ENCODE measurements at regions not wholly inside any gene's neighbourhood (a gene's known extent, or its start where the extent isn't known, plus 50 kb on each side); places are given as distances from the start of the nearest gene placed in this dataset.

DNA sequence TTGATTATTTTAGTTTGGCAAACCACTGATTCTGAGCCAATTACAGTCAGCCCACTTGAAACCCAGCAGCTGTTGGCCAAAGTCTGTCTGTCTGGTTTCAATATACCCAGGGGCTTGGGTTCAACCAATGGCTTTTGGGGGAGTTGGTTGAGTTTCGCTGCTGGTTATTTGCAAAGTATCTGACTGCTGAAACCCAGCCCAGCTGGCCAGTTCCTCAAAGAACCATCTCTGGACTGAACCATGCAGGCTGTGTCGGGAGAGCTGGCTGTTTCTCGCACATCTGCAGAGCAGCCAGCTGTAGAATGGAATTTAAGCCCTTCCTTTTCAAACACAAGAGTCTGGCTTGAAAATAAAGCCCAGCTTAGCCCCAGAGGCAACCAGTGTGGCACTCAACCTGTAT lies 66.0 kb upstream of the PAX7 start (continued):
- TF ChIP-seq, protein P1, sequence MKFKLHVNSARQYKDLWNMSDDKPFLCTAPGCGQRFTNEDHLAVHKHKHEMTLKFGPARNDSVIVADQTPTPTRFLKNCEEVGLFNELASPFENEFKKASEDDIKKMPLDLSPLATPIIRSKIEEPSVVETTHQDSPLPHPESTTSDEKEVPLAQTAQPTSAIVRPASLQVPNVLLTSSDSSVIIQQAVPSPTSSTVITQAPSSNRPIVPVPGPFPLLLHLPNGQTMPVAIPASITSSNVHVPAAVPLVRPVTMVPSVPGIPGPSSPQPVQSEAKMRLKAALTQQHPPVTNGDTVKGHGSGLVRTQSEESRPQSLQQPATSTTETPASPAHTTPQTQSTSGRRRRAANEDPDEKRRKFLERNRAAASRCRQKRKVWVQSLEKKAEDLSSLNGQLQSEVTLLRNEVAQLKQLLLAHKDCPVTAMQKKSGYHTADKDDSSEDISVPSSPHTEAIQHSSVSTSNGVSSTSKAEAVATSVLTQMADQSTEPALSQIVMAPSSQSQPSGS (IDR thresholded peaks at IDR 0.05; ENCODE audit: low read length), result no peak
- no peak for TF ChIP-seq GABPA (IDR thresholded peaks at IDR 0.05; ENCODE audit: borderline replicate concordance, insufficient read depth, low read length)
- TF ChIP-seq TAF1 (IDR thresholded peaks at IDR 0.05; ENCODE audit: low read depth, low read length), result no peak
- no peak for TF ChIP-seq SRF (IDR thresholded peaks at IDR 0.05; ENCODE audit: low read depth, low read length)
